ENCODE measurements at regions not wholly inside any gene's neighbourhood (a gene's known extent, or its start where the extent isn't known, plus 50 kb on each side); places are given as distances from the start of the nearest gene placed in this dataset.

GRCh38 chr20:50379049-50379990 is 130.9 kb upstream of the PTPN1 start:
- Histone ChIP-seq H3K4me2 (ENCODE audit: low read length) (no peak overlapping the region), H3K4me1 (ENCODE audit: low read length) (peaks cover 10% of the 10 kb centered on the region), H3K27ac (ENCODE audit: low read length) (no peak overlapping the region), H4K20me1 (ENCODE audit: insufficient read depth, low read length) (no peaks in the 10 kb centered on the region), H3K79me2 (ENCODE audit: low read length) (no peaks in the 10 kb centered on the region), H2AFZ (ENCODE audit: low read depth, low read length) (no peak overlapping the region), H3K36me3 (replicated peaks; ENCODE audit: low read depth, low read length) (no peaks in the 10 kb centered on the region), H3K4me3 (ENCODE audit: low read length) (no peak overlapping the region), H3K9me3 (ENCODE audit: insufficient read depth, low read length) (no peaks in the 10 kb centered on the region), H3K27me3 (ENCODE audit: low read depth, low read length) (peaks cover 12% of the 10 kb centered on the region; the same call in 1 of the 2 replicates), H3K9ac (ENCODE audit: low read length) (no peak overlapping the region)
- TF ChIP-seq EZH2phosphoT487 (IDR thresholded peaks at IDR 0.05; ENCODE audit: low read depth) (no peak), CTCF (IDR thresholded peaks at IDR 0.05; ENCODE audit: low read depth, low read length) (no peak)

- Histone ChIP-seq H3K27me3 (ENCODE audit: low read depth, low read length) (peaks cover 3% of the 10 kb centered on the region; the same call in 1 of the 2 replicates), H3K9ac (ENCODE audit: low read length) (no peak overlapping the region), H3K4me3 (ENCODE audit: low read length) (no peak overlapping the region), H3K9me3 (ENCODE audit: insufficient read depth, low read length) (no peaks in the 10 kb centered on the region), H3K27ac (ENCODE audit: low read length) (no peak overlapping the region), H4K20me1 (ENCODE audit: insufficient read depth, low read length) (no peaks in the 10 kb centered on the region), H3K36me3 (replicated peaks; ENCODE audit: low read depth, low read length) (no peaks in the 10 kb centered on the region), H3K79me2 (ENCODE audit: low read length) (no peaks in the 10 kb centered on the region), H3K4me1 (ENCODE audit: low read length) (peaks cover 10% of the 10 kb centered on the region), H2AFZ (ENCODE audit: low read depth, low read length) (no peak overlapping the region), H3K4me2 (ENCODE audit: low read length) (no peak overlapping the region)
- TF ChIP-seq EZH2phosphoT487 (IDR thresholded peaks at IDR 0.05; ENCODE audit: low read depth): no peak
- TF ChIP-seq CTCF (IDR thresholded peaks at IDR 0.05; ENCODE audit: low read depth, low read length): no peak
These were observed 130.0 kb upstream of the PTPN1 start for GRCh38 chr20:50379991-50380696.

- Histone ChIP-seq H3K27me3 (ENCODE audit: low read depth, low read length) (0 out of 2 replicates have a peak, but pooled peaks cover 1% of the 10 kb centered on the region), H3K9me3 (ENCODE audit: insufficient read depth, low read length) (no peaks in the 10 kb centered on the region), H3K27ac (ENCODE audit: low read length) (no peak overlapping the region), H3K4me3 (ENCODE audit: low read length) (no peak overlapping the region), H2AFZ (ENCODE audit: low read depth, low read length) (no peak overlapping the region), H3K9ac (ENCODE audit: low read length) (no peak overlapping the region), H3K4me1 (ENCODE audit: low read length) (peaks cover 10% of the 10 kb centered on the region), H3K79me2 (ENCODE audit: low read length) (no peaks in the 10 kb centered on the region), H4K20me1 (ENCODE audit: insufficient read depth, low read length) (no peaks in the 10 kb centered on the region), H3K4me2 (ENCODE audit: low read length) (no peak overlapping the region), H3K36me3 (replicated peaks; ENCODE audit: low read depth, low read length) (no peaks in the 10 kb centered on the region)
- peak; percentile 39 for TF ChIP-seq CTCF (IDR thresholded peaks at IDR 0.05; ENCODE audit: low read depth, low read length)
- no peak for TF ChIP-seq EZH2phosphoT487 (IDR thresholded peaks at IDR 0.05; ENCODE audit: low read depth)
These were observed 129.5 kb upstream of the PTPN1 start for GRCh38 chr20:50380697-50381040.

- no peak overlapping the region for H3K4me3 ChIP-seq (ENCODE audit: low read length)
- no peaks in the 10 kb centered on the region for H3K36me3 ChIP-seq (replicated peaks; ENCODE audit: low read depth, low read length)
- H4K20me1 ChIP-seq (ENCODE audit: insufficient read depth, low read length): no peaks in the 10 kb centered on the region
- no peak overlapping the region for H3K27ac ChIP-seq (ENCODE audit: low read length)
- no peaks in the 10 kb centered on the region for H3K79me2 ChIP-seq (ENCODE audit: low read length)
- TF ChIP-seq CTCF (IDR thresholded peaks at IDR 0.05; ENCODE audit: low read depth, low read length): no peak
- TF ChIP-seq EZH2phosphoT487 (IDR thresholded peaks at IDR 0.05; ENCODE audit: low read depth): no peak
- 0 out of 2 replicates have a peak, but pooled peaks cover 2% of the 10 kb centered on the region for H3K27me3 ChIP-seq (ENCODE audit: low read depth, low read length)
- peaks cover 10% of the 10 kb centered on the region for H3K4me1 ChIP-seq (ENCODE audit: low read length)
- H3K4me2 ChIP-seq (ENCODE audit: low read length): no peak overlapping the region
- H2AFZ ChIP-seq (ENCODE audit: low read depth, low read length): no peak overlapping the region
- H3K9ac ChIP-seq (ENCODE audit: low read length): no peak overlapping the region
- no peaks in the 10 kb centered on the region for H3K9me3 ChIP-seq (ENCODE audit: insufficient read depth, low read length)
These were observed 129.0 kb upstream of the PTPN1 start for GRCh38 chr20:50381075-50381732.
